Activated T-cell treated with anti-CD3 and anti-CD28 coated beads, Interleukin-2, amount 50 U/mL, for 24 hours (primary cell): ENCODE measurements at regions not wholly inside any gene's neighbourhood (a gene's known extent, or its start where the extent isn't known, plus 50 kb on each side); places are given as distances from the start of the nearest gene placed in this dataset.

ENCODE experiments used
- DNase-seq: peaks from one replicate; pipeline ENCODE4 v3.0.0-alpha.2; 2020
- H3K27ac Mint-ChIP-seq: 2 replicates; pipeline ENCODE4 v1.8.0; 2020; ENCODE audit warnings: mild to moderate bottlenecking, mixed read lengths
- H3K27me3 Mint-ChIP-seq: 2 replicates; pipeline ENCODE4 v1.8.0; 2020; ENCODE audit warnings: mixed read lengths
- H3K36me3 Mint-ChIP-seq: 2 replicates; pipeline ENCODE4 v1.8.0; 2020; ENCODE audit warnings: low read depth, mixed read lengths
- H3K4me1 Mint-ChIP-seq: 2 replicates; pipeline ENCODE4 v1.8.0; 2020; ENCODE audit warnings: low read depth, mixed read lengths
- H3K4me3 Mint-ChIP-seq: 2 replicates; pipeline ENCODE4 v1.8.0; 2020; ENCODE audit warnings: mild to moderate bottlenecking, moderate library complexity, mixed read lengths
- H3K9me3 Mint-ChIP-seq: 2 replicates; pipeline ENCODE4 v1.8.0; 2020; ENCODE audit warnings: mixed read lengths

DNA sequence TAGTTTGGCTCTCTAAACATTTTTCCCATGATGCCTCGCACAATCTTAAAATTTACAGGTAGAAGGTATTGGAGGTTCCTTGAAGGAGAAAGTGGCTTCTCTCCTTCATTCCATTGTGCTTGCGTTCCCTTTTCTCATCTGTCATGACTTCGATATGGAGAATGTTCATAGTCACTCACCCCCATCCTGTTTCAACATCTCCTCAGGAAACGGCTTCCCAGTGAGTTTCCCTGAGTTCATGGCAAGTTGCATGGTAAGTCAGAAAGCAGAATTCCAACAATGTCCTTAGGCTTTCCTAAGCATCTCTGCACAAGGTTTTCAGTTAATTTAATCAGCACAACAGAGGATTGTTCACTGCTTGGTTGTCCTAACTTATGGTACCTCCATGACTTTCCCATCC lies 581.8 kb upstream of the SLITRK5 start:
- Mint-ChIP-seq H3K4me3 (no peak overlapping the region), H3K27me3 (no peaks in the 10 kb centered on the region), H3K27ac (no peak overlapping the region), H3K9me3 (peaks cover 4% of the 10 kb centered on the region), H3K36me3 (no peaks in the 10 kb centered on the region), H3K4me1 (no peaks in the 10 kb centered on the region)
- no peak for DNase-seq

DNA sequence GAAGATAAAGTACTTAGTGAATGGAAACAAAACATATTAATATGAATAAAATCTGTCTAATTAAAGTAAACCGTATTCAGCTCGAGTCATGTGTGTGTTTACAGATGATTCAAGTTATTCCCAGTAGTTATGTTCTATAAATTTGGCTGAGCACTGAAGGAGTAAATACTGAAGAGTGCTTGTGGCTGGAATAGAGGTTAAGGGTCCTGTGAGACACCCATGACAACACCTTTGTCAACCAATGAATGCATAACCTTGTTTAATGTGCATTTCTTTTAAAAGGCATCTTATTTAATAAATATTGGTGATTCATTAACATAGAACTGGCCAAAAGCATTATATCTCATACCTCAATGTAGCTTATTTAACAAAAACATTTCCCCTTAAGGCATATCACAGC lies 577.8 kb upstream of the SLITRK5 start:
- Mint-ChIP-seq H3K9me3 (no peaks in the 10 kb centered on the region), H3K4me3 (no peak overlapping the region), H3K27ac (no peak overlapping the region), H3K36me3 (no peaks in the 10 kb centered on the region), H3K4me1 (no peaks in the 10 kb centered on the region), H3K27me3 (no peaks in the 10 kb centered on the region)
- no peak for DNase-seq

DNA sequence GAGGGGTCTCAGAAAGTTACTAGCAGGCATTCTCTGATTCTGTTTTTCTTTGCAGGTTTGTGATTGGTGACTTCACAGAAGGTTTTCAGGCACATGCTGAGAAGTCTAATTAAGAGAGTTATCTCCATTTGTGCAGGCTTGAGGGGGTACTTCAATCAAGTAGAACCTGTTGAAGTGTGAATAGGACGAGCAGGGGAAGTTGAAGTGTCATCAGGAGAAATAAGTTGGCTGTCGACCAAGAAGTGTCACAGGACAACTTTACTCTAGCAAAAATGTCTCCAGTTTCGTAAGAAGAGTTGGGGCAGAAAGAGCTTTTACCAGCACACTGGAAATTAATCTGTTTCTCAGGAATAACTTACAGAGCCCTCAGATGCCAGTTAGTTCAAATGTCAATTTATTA lies 576.5 kb upstream of the SLITRK5 start:
- no peak for DNase-seq
- Mint-ChIP-seq H3K4me3 (no peak overlapping the region), H3K9me3 (no peaks in the 10 kb centered on the region), H3K36me3 (no peaks in the 10 kb centered on the region), H3K27me3 (no peaks in the 10 kb centered on the region), H3K27ac (no peak overlapping the region), H3K4me1 (no peaks in the 10 kb centered on the region)

DNA sequence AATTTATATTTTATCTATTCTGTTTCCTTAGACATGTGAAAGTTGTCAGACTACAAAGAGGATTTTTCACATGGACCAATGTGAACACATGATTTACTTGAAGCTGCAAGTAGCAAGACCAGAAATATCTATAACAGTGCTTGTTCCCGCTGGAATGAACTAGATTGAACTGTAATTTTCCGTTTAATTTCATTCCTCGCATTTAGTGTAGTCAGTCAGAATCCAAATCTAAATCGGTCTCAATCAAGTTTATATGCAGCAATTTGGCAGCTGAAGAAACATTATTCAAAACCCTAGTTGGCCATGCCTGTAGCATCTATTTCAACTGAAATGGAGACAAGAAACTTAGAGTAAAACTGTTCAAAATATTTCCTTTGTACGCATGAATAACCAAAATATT lies 570.7 kb upstream of the SLITRK5 start:
- Mint-ChIP-seq H3K27me3 (no peaks in the 10 kb centered on the region), H3K27ac (no peak overlapping the region), H3K9me3 (peaks cover 5% of the 10 kb centered on the region), H3K4me3 (no peak overlapping the region), H3K4me1 (no peaks in the 10 kb centered on the region), H3K36me3 (no peaks in the 10 kb centered on the region)
- DNase-seq, result no peak

DNA sequence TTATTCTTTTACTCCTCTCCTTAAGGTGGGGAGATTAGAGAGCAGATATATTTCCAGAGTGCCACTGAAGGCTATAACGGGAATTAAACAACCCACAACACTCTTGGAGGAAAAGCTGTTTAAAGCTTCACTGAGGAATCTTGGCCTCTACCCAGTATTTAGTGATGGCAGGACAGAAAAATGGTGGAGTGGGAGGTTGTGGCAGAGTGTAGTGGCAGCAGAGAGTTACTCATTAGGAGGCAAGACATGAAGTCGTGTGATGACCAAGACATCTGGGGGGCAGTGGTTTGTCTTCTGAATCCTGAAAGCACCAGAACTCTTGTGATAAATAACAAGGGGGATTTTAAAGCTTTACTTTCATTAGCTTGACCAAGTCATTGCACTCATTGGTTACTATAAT lies 563.5 kb upstream of the SLITRK5 start:
- H3K36me3 Mint-ChIP-seq, result no peaks in the 10 kb centered on the region
- H3K9me3 Mint-ChIP-seq, result no peaks in the 10 kb centered on the region
- DNase-seq, result no peak
- no peak overlapping the region for H3K27ac Mint-ChIP-seq
- no peak overlapping the region for H3K4me3 Mint-ChIP-seq
- H3K27me3 Mint-ChIP-seq, result no peaks in the 10 kb centered on the region
- H3K4me1 Mint-ChIP-seq, result no peaks in the 10 kb centered on the region

DNA sequence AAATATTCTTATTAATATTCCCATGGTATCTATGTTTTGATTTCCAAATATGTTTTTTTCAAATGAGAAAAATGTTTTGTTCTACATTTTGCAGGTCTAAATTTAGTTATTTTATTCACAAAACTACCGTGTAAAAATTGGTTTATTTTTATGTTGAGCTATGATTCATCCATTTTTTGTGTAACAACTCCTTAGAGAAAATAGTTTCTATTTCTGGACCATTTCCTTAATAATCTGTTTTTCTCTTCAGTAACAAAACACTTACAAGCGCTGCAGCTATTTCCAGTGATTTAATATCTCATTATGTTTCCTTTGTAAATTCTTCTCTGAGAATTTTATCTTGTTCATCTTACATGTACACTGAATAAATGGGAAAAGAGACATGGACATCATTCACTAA lies 550.7 kb upstream of the SLITRK5 start:
- Mint-ChIP-seq H3K27me3 (no peaks in the 10 kb centered on the region), H3K9me3 (no peaks in the 10 kb centered on the region), H3K36me3 (no peaks in the 10 kb centered on the region), H3K4me1 (no peaks in the 10 kb centered on the region), H3K27ac (no peak overlapping the region), H3K4me3 (no peak overlapping the region)
- no peak for DNase-seq

DNA sequence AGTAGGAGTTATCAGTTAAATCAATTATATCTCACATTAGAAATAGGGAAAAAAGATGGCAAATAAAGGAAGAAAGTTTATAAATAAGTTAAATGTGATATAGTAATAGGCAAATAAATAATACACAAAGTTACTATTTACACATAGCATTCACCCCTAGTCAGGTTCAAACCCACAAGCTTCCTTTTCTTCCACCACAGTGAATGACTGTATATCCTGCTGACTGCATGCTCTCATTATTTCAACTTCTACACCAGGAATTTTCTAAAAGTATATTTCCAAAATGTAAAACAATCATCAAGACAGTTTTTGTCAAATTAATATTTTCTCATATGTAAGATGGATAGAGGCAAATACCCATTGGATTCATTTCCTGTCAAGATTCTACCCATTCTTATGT lies 548.6 kb upstream of the SLITRK5 start:
- H3K27ac Mint-ChIP-seq, result no peak overlapping the region
- H3K4me1 Mint-ChIP-seq, result no peaks in the 10 kb centered on the region
- H3K27me3 Mint-ChIP-seq, result no peaks in the 10 kb centered on the region
- no peak overlapping the region for H3K4me3 Mint-ChIP-seq
- H3K9me3 Mint-ChIP-seq, result peaks cover 2% of the 10 kb centered on the region
- no peaks in the 10 kb centered on the region for H3K36me3 Mint-ChIP-seq
- DNase-seq, result no peak

DNA sequence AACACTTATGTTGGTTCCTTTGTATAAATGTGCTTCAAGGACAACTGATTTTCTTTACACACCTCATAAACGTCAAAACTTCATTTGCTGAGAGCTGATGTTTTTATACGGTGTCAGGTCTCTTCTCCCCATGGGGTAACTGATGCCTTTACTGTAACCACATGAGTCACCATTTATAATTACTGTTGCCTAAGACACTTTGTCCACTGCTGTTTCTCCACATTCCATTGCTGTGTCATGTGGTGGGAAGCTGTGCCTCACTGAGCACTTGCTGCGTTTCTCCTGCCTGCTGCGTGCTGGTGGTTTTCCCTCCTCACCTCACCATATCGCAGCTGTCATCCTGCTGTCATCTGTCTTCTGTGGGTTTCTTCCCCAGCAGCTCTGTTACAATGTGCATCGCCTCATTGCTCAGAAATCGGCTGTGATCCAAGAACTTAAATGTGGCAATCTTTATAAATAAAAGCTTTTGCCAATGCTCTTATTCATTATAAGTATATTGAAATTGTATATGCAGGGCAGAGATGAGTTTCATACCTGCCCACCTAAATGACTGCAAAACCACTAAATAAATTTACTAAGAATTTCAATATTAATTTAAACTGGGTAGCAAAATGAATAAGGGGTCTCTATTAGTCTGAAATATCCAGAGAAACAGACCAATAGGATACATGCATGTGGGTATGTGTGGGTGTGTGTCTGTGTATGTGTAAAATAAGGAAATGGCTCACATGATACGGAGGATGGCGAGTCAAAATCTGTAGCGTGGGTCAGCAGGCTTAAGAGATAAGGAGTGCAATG lies 547.0 kb upstream of the SLITRK5 start:
- H3K27ac Mint-ChIP-seq, result no peak overlapping the region
- DNase-seq, result no peak

DNA sequence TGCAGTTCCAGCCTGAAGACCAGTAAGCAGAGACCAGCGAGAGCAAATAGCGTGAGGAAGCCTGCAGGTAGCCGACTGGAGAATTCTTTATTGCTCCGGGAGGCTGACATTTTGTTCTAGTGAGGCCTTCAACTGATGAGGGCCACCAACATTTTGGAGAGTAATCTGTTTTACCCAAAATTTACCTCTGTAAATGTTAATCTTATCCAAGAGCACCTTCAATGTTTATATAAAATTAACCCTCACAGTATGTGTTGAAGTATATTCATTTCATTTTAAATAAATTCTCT lies 546.4 kb upstream of the SLITRK5 start:
- H3K27ac Mint-ChIP-seq, result no peak overlapping the region
- no peaks in the 10 kb centered on the region for H3K4me1 Mint-ChIP-seq
- DNase-seq, result no peak
- peaks cover 2% of the 10 kb centered on the region for H3K9me3 Mint-ChIP-seq
- H3K4me3 Mint-ChIP-seq, result no peak overlapping the region
- no peaks in the 10 kb centered on the region for H3K27me3 Mint-ChIP-seq
- H3K36me3 Mint-ChIP-seq, result no peaks in the 10 kb centered on the region

More for the DNA sequence above, 547.0 kb upstream of the SLITRK5 start:
- Mint-ChIP-seq H3K36me3 (no peaks in the 10 kb centered on the region), H3K4me1 (no peaks in the 10 kb centered on the region), H3K4me3 (no peak overlapping the region), H3K9me3 (peaks cover 2% of the 10 kb centered on the region), H3K27me3 (no peaks in the 10 kb centered on the region)

DNA sequence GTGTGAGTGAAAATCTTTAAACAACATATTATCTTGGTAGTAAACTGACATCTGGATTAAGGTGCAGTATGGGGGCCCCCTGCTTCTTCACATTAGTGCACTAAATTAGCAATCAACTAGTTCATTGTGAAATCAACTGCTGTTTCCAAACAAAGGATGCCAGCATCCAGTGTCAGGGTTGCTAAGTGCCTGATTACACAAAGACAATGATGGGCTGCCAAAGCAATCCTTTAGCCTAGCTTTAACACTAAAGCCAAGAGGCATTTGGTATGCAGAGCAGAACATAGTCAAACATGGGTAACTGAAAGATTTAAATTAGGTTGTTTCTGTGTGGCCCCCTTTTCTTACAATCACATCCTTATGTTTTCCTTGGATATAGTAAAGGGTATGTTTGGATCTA lies 543.1 kb upstream of the SLITRK5 start:
- Mint-ChIP-seq H3K27ac (no peak overlapping the region), H3K27me3 (no peaks in the 10 kb centered on the region), H3K4me3 (no peak overlapping the region), H3K4me1 (no peaks in the 10 kb centered on the region), H3K9me3 (peaks cover 2% of the 10 kb centered on the region), H3K36me3 (no peaks in the 10 kb centered on the region)
- no peak for DNase-seq

DNA sequence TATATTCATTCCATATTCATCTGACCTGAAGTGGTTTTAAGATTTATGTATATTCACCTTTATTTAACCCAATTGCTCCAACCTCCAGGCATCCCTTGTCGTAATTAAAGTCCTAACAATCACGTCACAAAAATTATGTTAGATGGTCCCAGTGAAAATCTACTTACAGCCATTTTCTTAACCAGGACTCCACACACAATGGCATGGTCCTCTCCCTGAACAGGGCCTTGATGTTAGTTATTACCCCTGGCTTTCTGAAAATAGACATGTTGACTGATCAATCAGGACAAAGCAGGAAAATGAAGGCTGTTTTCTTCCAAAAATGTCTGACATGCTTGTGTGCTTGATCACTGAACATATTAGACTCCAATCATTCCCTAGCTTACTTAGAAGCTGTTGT lies 542.7 kb upstream of the SLITRK5 start:
- Mint-ChIP-seq H3K27ac (no peak overlapping the region), H3K36me3 (no peaks in the 10 kb centered on the region), H3K9me3 (peaks cover 2% of the 10 kb centered on the region), H3K4me1 (no peaks in the 10 kb centered on the region), H3K27me3 (no peaks in the 10 kb centered on the region), H3K4me3 (no peak overlapping the region)
- DNase-seq, result no peak

DNA sequence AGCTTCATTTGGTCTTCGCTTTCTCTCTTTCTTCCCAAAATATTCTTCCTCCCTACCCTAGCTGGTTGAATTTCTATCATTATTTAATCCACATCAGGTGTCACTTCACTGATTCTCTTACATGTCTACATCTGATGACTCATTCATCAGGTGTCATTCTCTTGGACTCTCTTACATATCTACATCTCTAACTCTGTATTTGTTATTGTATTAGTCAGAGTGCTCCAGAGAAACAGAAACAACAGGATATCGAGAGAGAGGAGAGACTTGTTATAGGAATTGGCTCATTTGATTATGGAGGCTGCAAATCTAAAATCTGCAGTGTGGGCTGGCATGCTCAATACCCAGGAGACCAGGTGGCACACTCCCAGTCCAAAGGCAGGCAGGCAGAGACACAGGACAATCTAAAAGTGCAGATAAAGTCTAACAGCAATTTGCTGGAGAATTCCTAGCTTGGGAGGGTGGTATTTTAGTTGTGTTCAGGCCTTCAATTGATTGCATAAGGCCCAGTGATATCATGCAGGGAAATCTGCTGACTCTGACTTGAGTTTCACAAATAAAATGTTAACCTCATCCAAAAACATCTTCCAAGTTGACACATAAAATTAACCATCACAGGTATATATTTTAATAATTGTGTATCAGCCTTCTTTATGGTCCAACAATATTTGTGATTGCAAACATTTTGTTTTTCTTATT lies 541.4 kb upstream of the SLITRK5 start:
- Mint-ChIP-seq H3K4me1 (no peaks in the 10 kb centered on the region), H3K9me3 (peaks cover 2% of the 10 kb centered on the region), H3K27me3 (no peaks in the 10 kb centered on the region), H3K4me3 (no peak overlapping the region), H3K27ac (no peak overlapping the region), H3K36me3 (no peaks in the 10 kb centered on the region)
- DNase-seq, result no peak

DNA sequence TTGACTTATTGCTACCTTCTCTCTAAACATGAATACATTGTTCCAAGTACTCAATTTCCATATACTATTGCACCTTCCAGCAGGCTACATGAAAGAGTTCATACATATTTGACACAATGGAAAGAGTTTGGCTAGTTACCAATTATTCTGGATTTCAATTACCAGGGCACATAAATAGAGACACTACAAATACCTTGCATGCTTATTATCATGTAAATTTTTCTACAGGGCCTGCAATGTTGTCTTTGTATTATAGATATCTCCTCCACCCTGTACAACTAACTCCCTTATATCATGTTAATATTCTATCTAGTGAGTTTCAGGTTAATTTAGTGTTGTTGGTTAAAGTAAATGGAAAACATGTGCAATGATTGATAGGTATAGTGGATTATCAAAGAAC lies 540.7 kb upstream of the SLITRK5 start:
- H3K36me3 Mint-ChIP-seq, result no peaks in the 10 kb centered on the region
- H3K27me3 Mint-ChIP-seq, result no peaks in the 10 kb centered on the region
- peaks cover 2% of the 10 kb centered on the region for H3K9me3 Mint-ChIP-seq

DNA sequence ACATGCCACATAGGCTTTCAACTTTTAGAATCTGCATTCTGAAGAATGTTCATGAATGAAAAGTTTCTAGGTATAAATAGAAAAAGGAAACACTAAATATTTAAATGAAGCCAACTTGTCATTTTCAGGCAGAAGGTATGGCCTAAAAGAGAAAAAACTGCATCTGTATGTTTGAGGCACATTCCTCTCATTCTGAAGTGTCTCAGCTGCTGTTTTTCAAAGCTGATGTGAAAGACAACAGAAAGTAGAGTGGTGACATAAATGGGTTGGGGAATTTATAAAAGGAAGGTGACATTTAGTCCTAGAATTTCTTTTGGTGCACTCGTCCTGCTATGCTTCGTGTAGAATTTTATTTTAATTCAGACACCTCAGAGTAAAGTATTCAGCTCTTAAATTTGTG lies 539.6 kb upstream of the SLITRK5 start:
- DNase-seq, result no peak
- no peaks in the 10 kb centered on the region for H3K4me1 Mint-ChIP-seq
- H3K4me3 Mint-ChIP-seq, result no peak overlapping the region
- H3K27me3 Mint-ChIP-seq, result no peaks in the 10 kb centered on the region
- no peaks in the 10 kb centered on the region for H3K36me3 Mint-ChIP-seq
- H3K27ac Mint-ChIP-seq, result no peak overlapping the region
- no peaks in the 10 kb centered on the region for H3K9me3 Mint-ChIP-seq

More for the DNA sequence above, 540.7 kb upstream of the SLITRK5 start:
- no peak for DNase-seq
- Mint-ChIP-seq H3K27ac (no peak overlapping the region), H3K4me3 (no peak overlapping the region), H3K4me1 (no peaks in the 10 kb centered on the region)

DNA sequence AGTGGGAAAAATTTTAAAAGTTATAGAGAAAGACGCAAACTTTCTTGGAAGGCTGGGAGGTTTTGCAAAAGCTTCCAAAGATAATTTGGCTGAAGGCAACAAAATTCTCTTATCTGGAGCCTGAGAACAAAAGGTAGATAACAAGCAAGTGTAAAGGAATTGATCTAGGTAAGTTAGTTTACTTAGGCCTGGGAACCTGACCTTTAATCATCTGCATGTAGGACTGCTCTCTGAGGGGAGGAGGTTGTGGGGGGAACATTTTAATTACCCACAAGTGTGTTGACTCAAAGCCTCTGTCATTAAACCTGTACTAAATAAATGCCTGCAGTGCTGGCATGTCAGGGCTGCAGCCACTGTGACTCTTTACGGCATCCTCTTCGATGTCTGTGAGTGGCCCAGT lies 532.3 kb upstream of the SLITRK5 start:
- Mint-ChIP-seq H3K4me1 (no peaks in the 10 kb centered on the region), H3K36me3 (no peaks in the 10 kb centered on the region), H3K27me3 (no peaks in the 10 kb centered on the region)

More for the DNA sequence above, 532.3 kb upstream of the SLITRK5 start:
- DNase-seq, result no peak
- H3K9me3 Mint-ChIP-seq, result no peaks in the 10 kb centered on the region
- no peak overlapping the region for H3K4me3 Mint-ChIP-seq
- no peak overlapping the region for H3K27ac Mint-ChIP-seq
